Activated CD4-positive, alpha-beta T cell treated with anti-CD3 and anti-CD28 coated beads, Interleukin-2, amount 50 U/mL, for 48 hours (primary cell): ENCODE measurements at regions not wholly inside any gene's neighbourhood (a gene's known extent, or its start where the extent isn't known, plus 50 kb on each side); places are given as distances from the start of the nearest gene placed in this dataset.

Experiments used
- DNase-seq, 2 experiments: peaks; one replicate each; pipeline ENCODE4 v3.0.0-alpha.2; 2020

- DNase-seq: no peak
Observed at GRCh38 chr14:42437809-42438208, 831.1 kb downstream of the LRFN5 start.

- no peak for DNase-seq
Observed at GRCh38 chr14:42429401-42429800, 822.7 kb downstream of the LRFN5 start.

GRCh38 chr14:42428996-42429395, 822.3 kb downstream of the LRFN5 start:
- DNase-seq: no peak

- DNase-seq: no peak
Observed at GRCh38 chr14:42424501-42424900, 817.8 kb downstream of the LRFN5 start.

- DNase-seq: no peak
Observed at GRCh38 chr14:42421377-42422078, 814.9 kb downstream of the LRFN5 start.

GRCh38 chr14:42420071-42420470, 813.4 kb downstream of the LRFN5 start:
- no peak for DNase-seq

GRCh38 chr14:42407153-42407552, 800.5 kb downstream of the LRFN5 start:
- DNase-seq: no peak

- no peak for DNase-seq
Observed at GRCh38 chr14:42391146-42391834, 784.6 kb downstream of the LRFN5 start.

GRCh38 chr14:42378880-42379279, 772.2 kb downstream of the LRFN5 start:
- DNase-seq: no peak

GRCh38 chr14:42378274-42378673, 771.6 kb downstream of the LRFN5 start:
- no peak for DNase-seq

- no peak for DNase-seq
Observed at GRCh38 chr14:42374332-42374731, 767.7 kb downstream of the LRFN5 start.

- DNase-seq: no peak
Observed at GRCh38 chr14:42370056-42370455, 763.4 kb downstream of the LRFN5 start.

GRCh38 chr14:42368234-42368633, 761.6 kb downstream of the LRFN5 start:
- DNase-seq: no peak

GRCh38 chr14:42353315-42353714, 746.6 kb downstream of the LRFN5 start:
- no peak for DNase-seq

GRCh38 chr14:42335918-42336317, 729.2 kb downstream of the LRFN5 start:
- DNase-seq: no peak

GRCh38 chr14:42334931-42335330, 728.3 kb downstream of the LRFN5 start:
- no peak for DNase-seq

GRCh38 chr14:42323426-42323825, 716.8 kb downstream of the LRFN5 start:
- no peak for DNase-seq

GRCh38 chr14:42322531-42323284, 716.0 kb downstream of the LRFN5 start:
- DNase-seq: no peak

GRCh38 chr14:42319996-42320395, 713.3 kb downstream of the LRFN5 start:
- no peak for DNase-seq

GRCh38 chr14:42316693-42317092, 710.0 kb downstream of the LRFN5 start:
- DNase-seq: no peak

- no peak for DNase-seq
Observed at GRCh38 chr14:42311876-42312275, 705.2 kb downstream of the LRFN5 start.

- no peak for DNase-seq
Observed at GRCh38 chr14:42307239-42307825, 700.7 kb downstream of the LRFN5 start.

- no peak for DNase-seq
Observed at GRCh38 chr14:42299692-42300091, 693.0 kb downstream of the LRFN5 start.

GRCh38 chr14:42293180-42293579, 686.5 kb downstream of the LRFN5 start:
- DNase-seq: no peak
